Osteoblast (primary cell): ENCODE measurements at regions not wholly inside any gene's neighbourhood (a gene's known extent, or its start where the extent isn't known, plus 50 kb on each side); places are given as distances from the start of the nearest gene placed in this dataset.

Experiments
- DNase-seq: peaks from one replicate; pipeline ENCODE4 v3.0.0; 2011; ENCODE audit warnings: low spot score, mixed read lengths; ENCODE audit not compliant: insufficient read length; ENCODE audit errors: missing footprints
- H2AFZ ChIP-seq: 2 replicates; pipeline ENCODE4 v1.6.0; 2011; ENCODE audit warnings: mild to moderate bottlenecking, low read length
- H3K27ac ChIP-seq: 2 replicates; pipeline ENCODE4 v1.5.1; 2011; ENCODE audit warnings: mild to moderate bottlenecking, low read depth, low read length, moderate library complexity
- H3K27me3 ChIP-seq: 2 replicates; pipeline ENCODE4 v1.6.0; 2012; ENCODE audit warnings: mild to moderate bottlenecking, control low read depth, inconsistent platforms, low read length, moderate library complexity; ENCODE audit not compliant: insufficient read depth
- H3K36me3 ChIP-seq: 2 replicates; pipeline ENCODE4 v1.5.1; 2011; ENCODE audit warnings: mild to moderate bottlenecking, low read length, control low read depth, moderate library complexity; ENCODE audit not compliant: insufficient read depth
- H3K4me1 ChIP-seq: 2 replicates; pipeline ENCODE4 v1.5.1; 2011; ENCODE audit warnings: mild to moderate bottlenecking, low read length, control low read depth, moderate library complexity; ENCODE audit not compliant: insufficient read depth
- H3K4me2 ChIP-seq: 2 replicates; pipeline ENCODE4 v1.6.0; 2011; ENCODE audit warnings: mild to moderate bottlenecking, low read length; ENCODE audit not compliant: insufficient read depth
- H3K4me3 ChIP-seq: fragments of 200-600 bp; sonication (generic); 3 replicates; pipeline ENCODE4 v1.5.1; 2012; ENCODE audit warnings: mild to moderate bottlenecking, low read length, inconsistent platforms; ENCODE audit not compliant: insufficient read depth
- H3K79me2 ChIP-seq: 2 replicates; pipeline ENCODE4 v1.6.0; 2012; ENCODE audit warnings: mild to moderate bottlenecking, low read length, control low read depth, inconsistent platforms; ENCODE audit not compliant: insufficient read depth
- H3K9me3 ChIP-seq: 2 replicates; pipeline ENCODE4 v1.5.1; 2011; ENCODE audit warnings: low read depth, low read length, control low read depth
- H4K20me1 ChIP-seq: 2 replicates; pipeline ENCODE4 v1.6.0; 2012; ENCODE audit warnings: mild to moderate bottlenecking, low read length, control low read depth; ENCODE audit not compliant: insufficient read depth
- TF ChIP-seq, protein P1 (sequence below): IDR thresholded peaks from 2 replicates; pipeline ENCODE4 v1.5.1; 2011; ENCODE audit warnings: mild to moderate bottlenecking, low read depth, low read length, moderate library complexity; ENCODE audit errors: extremely low read depth

DNA sequence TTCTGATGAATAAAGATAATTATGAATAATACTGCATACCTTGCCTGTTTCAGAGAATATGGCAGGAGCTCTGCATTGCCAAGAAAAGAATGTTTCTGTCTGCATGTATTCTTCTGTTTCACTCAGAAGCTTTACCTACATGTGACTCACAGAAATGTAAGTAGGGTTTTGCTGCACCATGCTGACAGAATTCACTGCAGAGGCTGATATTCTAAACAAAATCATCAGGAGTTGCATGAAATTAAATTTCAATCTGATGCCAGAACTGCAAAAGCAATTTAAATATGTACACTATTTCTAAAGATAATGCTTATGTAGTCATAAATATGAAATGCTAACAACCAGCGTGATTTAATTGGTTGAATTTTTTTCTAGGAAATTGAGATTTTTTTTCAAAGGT is 332.8 kb upstream of the FSHR start:
- H3K79me2 ChIP-seq: no peaks in the 10 kb centered on the region
- no peak overlapping the region for H3K27ac ChIP-seq
- no peaks in the 10 kb centered on the region for H3K9me3 ChIP-seq
- no peak overlapping the region for H3K4me2 ChIP-seq
- H2AFZ ChIP-seq: no peak overlapping the region
- no peaks in the 10 kb centered on the region for H3K4me1 ChIP-seq
- no peaks in the 10 kb centered on the region for H4K20me1 ChIP-seq
- DNase-seq: no peak
- H3K4me3 ChIP-seq: no peak overlapping the region
- H3K27me3 ChIP-seq: no peaks in the 10 kb centered on the region
- TF ChIP-seq, protein P1, sequence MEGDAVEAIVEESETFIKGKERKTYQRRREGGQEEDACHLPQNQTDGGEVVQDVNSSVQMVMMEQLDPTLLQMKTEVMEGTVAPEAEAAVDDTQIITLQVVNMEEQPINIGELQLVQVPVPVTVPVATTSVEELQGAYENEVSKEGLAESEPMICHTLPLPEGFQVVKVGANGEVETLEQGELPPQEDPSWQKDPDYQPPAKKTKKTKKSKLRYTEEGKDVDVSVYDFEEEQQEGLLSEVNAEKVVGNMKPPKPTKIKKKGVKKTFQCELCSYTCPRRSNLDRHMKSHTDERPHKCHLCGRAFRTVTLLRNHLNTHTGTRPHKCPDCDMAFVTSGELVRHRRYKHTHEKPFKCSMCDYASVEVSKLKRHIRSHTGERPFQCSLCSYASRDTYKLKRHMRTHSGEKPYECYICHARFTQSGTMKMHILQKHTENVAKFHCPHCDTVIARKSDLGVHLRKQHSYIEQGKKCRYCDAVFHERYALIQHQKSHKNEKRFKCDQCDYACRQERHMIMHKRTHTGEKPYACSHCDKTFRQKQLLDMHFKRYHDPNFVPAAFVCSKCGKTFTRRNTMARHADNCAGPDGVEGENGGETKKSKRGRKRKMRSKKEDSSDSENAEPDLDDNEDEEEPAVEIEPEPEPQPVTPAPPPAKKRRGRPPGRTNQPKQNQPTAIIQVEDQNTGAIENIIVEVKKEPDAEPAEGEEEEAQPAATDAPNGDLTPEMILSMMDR: no peak
- H3K36me3 ChIP-seq: no peaks in the 10 kb centered on the region

DNA sequence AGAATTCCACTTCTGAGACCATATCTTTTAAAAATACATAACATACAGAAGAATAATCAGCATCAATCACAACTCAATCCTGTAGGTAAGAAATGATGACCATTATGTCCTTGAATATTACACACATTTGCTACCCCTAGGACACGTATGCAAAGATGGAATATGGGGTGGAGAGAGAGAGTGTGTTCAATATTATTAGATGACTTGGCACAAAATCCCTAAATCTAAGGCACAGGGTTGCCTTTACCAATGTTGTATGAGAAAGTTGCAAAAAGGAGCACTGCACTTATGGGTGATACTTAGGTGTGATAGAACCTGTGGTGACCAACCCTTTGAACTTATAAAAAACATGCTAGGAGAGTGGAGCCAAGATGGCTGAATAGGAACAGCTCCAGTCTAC is 326.2 kb upstream of the FSHR start:
- Histone ChIP-seq H3K4me2 (no peak overlapping the region), H3K4me3 (no peak overlapping the region), H4K20me1 (no peaks in the 10 kb centered on the region), H3K36me3 (no peaks in the 10 kb centered on the region), H3K4me1 (no peaks in the 10 kb centered on the region), H3K9me3 (no peaks in the 10 kb centered on the region), H2AFZ (no peak overlapping the region), H3K79me2 (no peaks in the 10 kb centered on the region), H3K27me3 (no peaks in the 10 kb centered on the region), H3K27ac (no peak overlapping the region)
- TF ChIP-seq, protein P1: no peak
- no peak for DNase-seq

DNA sequence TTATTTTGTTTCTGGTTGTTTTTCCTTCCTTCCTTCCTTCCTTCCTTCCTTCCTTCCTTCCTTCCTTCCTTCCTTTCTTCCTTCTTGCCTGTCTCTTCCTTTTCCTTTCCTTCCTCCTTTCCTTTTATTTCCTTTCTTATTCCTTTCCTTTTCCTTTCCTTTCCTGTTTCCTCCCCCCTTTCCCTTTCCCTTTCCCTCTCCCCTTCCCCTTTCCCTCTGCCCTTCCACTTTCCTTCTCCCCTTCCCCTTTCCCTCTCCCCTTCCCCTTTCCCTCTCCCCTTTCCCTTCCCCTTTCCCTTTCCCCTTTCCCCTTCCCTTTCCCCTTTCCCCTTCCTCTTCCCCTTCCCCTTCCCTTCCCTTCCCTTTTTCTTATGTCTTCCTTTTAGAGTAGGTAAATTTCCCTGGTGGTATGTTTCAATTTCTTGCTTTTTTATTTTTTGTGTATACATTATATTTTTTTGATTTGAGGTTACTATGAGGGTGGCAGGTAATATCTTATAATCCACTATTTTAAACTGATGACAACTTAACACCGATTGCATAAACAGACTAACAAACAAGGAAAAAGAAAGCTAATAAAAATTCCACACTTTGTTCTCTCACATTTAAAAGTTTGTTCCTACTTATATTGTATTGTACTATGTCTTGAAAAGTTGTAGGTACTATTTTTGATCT is 311.0 kb upstream of the FSHR start:
- no peaks in the 10 kb centered on the region for H3K4me1 ChIP-seq
- H3K27me3 ChIP-seq: no peaks in the 10 kb centered on the region
- no peak overlapping the region for H3K4me2 ChIP-seq
- no peaks in the 10 kb centered on the region for H3K36me3 ChIP-seq
- TF ChIP-seq, protein P1: no peak
- no peaks in the 10 kb centered on the region for H3K79me2 ChIP-seq
- H3K27ac ChIP-seq: no peak overlapping the region
- no peak overlapping the region for H3K4me3 ChIP-seq
- no peaks in the 10 kb centered on the region for H4K20me1 ChIP-seq
- H2AFZ ChIP-seq: no peak overlapping the region
- no peak for DNase-seq
- no peaks in the 10 kb centered on the region for H3K9me3 ChIP-seq

DNA sequence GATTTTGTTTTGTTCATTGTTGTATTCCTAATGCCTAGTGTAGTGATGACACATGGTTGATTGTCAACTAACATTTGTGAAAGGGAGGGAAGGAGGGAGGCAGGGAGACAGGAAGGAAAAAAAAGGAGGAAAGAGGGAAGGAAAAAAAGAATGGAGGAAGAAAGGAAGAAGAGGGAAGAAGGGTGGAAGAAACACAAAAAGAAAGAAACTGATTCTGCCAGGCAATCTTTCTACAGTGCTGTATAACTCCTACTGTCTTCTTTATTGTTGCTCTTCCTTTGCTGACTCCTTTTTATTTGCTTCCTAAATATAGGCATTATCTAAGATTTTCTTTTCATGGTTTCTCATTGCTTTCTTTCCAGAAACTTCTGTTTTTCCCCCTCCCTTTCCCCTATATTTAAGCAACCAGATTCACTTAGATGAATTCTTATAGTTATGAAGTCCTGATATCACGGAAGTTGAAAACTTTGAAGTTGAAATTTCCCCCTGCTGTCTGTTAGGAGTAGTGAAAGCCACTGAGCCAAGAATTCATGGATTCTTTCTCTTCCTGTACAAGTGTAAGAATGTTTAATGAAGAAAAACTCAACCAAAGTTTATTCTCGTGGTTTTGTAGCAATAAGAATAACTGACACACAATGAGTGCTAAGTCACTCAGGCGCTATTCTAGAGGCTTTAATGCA is 305.1 kb upstream of the FSHR start:
- H3K27me3 ChIP-seq: no peaks in the 10 kb centered on the region
- H3K79me2 ChIP-seq: no peaks in the 10 kb centered on the region
- no peak overlapping the region for H2AFZ ChIP-seq
- DNase-seq: no peak
- H3K4me1 ChIP-seq: no peaks in the 10 kb centered on the region
- no peak overlapping the region for H3K4me2 ChIP-seq
- no peaks in the 10 kb centered on the region for H3K9me3 ChIP-seq
- H3K4me3 ChIP-seq: no peak overlapping the region
- no peaks in the 10 kb centered on the region for H4K20me1 ChIP-seq
- H3K36me3 ChIP-seq: no peaks in the 10 kb centered on the region
- TF ChIP-seq, protein P1: no peak
- no peak overlapping the region for H3K27ac ChIP-seq
